ENCODE measurements at regions not wholly inside any gene's neighbourhood (a gene's known extent, or its start where the extent isn't known, plus 50 kb on each side); places are given as distances from the start of the nearest gene placed in this dataset.
A peak's percentile ranks its signal among the peaks of the same experiment; 100 is the strongest.

DNA sequence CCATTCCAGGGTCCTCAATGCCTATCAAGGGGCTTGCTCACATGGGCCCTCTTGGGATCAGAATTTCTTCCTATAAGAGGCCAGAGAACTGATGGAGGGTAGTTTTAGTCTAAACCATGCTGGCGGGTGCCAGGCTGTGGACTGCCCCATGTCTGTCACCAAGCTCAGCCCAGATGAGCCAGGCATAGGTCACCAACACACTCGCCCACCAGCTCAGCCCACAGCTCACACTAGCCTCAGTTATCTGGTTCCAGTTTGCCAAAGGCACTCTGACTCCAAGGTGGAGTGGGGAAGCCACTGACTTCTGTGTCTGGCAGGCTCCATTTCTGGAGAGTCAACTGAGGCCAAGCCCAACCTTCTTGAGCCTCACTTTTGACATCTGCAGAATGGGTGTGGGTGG is 50.7 kb upstream of the INSYN1 start:
- no peak for DNase-seq

- no peak for DNase-seq
Measured at GRCh38 chr15:73805504-73806089, 52.4 kb upstream of the INSYN1 start.

- no peak for DNase-seq
Measured at GRCh38 chr15:73806698-73807483, 53.7 kb upstream of the INSYN1 start.

DNA sequence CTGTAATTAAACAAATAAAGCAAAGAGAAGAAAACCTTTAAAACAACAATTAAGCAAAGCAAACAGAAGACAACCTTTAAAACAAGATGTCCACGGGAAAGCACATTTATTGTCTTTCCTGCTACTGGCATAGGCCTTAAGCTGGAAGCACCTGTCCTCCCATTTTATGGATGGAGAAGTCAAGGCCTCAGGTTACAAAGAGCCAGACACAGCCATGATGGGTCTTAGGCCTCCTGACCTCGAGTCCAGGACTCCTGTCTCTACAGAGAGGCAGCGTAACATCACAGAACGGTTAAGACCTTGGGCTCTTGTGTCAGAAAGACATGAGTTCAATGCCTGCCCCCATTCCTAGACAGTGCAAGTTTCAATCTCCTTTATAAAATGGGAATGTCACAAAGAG is 54.7 kb upstream of the INSYN1 start:
- no peak for DNase-seq

DNA sequence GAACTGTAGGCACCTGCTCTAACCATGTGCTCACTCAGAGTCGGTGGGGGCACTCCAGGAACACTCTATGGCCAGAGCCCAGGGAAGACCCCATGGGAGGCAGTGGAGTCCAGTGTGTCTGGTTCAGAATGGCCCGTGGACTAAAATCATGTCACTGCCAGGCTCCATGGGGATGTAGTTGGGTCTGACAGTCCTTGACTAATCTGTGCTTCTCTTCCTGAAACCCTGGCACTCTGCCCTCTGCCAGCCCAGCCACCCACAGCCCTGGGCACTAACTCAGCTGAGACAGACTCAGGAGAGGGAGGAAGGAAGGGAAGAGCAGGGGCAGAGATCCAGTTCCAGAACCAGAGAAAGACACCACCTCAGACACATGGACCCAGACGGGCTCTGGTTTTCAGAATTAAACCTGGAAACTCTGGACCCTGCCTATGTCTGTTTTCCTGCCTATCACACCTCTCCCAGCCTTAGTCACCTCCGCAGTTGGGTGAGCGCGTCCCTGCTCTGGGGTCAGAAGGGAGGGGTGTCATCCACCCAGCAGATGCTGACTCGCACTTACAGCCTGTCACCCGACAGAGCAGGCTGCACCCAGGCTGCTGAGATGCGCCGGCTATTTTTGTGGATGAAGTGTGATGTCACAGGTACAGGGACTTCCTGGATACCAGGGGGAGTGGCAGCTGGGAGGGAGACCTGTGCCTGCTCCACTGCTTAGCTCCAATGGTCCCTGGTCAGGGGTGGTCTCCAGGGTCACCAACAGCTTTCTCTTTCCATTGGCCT is 56.8 kb upstream of the INSYN1 start:
- DNase-seq: no peak

DNA sequence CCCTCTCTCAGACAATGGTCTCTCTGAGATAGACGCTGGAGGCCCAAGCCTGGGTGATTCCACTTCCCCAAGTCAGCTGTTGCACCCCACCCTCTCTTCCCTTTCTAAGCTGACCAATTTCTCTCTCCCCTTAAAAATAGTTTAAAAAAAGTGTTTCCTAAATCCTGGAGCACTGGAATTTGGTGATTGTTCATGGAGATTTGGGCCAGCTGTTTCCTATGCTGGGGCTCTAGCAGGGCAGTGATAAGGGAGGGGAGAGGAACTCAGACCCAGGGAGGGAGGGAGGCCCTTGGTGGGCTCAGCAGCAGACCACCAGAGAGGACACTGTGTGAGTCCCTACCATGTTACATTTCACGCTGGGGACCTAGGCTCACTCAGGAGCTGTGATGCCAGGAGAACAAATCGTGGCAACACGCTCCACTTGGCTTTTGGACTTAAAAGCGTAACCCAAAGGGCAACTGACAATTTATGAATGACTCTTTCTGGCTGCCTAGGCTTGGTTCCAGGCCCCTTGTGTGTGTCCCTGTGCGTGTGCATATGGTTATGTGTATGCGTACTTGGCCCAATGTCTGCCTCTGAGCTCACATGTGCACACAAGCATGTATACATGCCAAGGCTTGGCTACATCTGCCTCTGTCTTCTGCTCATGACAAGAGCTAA is 59.8 kb upstream of the INSYN1 start:
- peak; percentile 86 to 94 for DNase-seq

DNA sequence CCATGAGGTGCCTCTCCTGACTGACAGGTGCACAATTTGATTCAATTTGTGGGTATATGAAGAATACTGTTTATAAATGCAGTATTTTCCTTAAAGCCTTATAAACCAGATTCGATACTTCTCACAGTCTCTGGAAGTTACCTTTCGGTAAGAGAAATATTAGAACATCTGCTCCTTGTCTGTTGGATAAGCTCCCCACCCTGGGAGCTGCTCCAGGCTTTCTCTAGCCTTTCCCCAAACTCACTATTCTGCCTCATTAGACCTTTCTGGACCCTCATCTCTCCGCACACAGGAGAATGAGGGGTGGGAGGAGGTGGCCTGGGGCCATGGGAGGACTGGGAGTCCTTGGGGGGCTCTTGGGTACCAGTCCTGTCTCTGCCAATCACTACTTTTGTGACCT is 59.8 kb upstream of the TBC1D21 start:
- peak in 1 of 2 experiments; percentile 22 for DNase-seq

DNA sequence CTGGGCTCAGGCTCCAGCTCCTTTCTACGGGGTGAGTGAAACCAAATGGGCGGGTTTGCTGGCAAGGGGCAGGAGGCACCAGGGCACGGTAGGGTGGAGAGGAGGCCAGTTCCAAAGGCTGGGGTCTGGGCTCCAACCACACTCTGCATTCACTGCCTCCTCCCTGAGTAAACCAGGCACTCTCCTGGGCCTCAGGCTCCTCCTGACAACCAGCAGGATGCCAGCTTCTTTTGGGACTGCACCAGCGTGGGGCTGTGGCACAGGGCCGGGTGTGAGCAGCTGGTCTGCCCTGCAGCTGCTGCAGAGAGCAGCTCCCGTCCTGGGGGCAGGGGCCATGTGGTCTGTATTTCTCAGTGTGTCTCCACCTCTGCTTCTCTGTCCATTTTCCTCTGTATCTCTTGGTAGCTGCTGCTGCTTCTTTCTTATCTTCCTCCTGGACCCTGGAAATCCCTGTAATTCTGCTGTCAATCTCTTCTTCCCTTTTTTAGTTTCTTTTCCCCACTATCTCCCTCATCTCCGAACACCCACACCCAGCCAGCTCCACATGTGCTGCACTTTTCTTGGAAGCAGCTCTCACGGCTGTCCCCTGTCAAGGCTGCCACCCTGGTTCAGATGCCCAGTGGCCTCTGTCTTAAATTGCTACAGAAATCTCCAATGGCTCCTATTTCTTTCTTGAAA is 54.9 kb upstream of the TBC1D21 start:
- peak; percentile 44 to 73 for DNase-seq

DNA sequence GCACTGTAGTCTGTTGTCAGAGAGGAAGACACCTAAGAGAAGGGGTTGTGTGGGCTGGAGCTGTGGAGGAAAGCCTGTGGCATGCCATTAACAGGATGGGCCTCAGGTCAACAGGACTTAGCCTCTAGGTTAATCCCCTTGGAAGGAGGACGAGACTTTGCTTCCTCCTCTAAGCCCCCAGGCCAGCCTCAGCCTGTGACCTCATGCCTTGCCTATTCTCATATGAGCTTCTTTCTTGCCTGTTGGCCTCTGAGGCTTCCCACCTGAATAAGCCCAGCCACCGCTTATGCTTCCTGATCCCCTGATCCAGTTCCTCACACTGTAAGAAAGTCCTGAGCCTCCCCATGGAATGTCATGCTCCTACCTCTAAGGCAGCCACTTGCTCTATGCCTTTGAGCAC is 52.2 kb upstream of the TBC1D21 start:
- no peak for DNase-seq

DNA sequence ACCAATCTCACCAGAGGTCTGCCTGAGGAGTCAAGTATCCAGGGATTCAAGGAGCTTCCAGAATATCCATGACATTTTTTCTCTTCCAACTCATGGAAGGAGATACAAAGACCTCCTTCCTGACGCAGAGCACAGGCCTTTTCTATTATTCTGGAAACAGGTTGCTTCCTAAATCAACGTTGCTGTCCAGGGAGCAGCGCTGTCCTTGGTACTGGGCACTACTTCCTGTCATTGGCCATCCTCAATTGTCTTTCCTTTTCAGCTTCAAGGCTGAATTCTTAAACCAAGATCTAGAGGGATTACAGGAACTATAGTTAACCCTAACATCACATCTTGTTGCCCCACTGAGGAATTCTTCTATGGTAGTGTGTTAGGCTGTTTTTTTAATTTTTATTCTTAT is 50.4 kb upstream of the TBC1D21 start:
- no peak for DNase-seq

All from NCI-H446 (cell line).